ENCODE measurements at regions not wholly inside any gene's neighbourhood (a gene's known extent, or its start where the extent isn't known, plus 50 kb on each side); places are given as distances from the start of the nearest gene placed in this dataset.

DNA sequence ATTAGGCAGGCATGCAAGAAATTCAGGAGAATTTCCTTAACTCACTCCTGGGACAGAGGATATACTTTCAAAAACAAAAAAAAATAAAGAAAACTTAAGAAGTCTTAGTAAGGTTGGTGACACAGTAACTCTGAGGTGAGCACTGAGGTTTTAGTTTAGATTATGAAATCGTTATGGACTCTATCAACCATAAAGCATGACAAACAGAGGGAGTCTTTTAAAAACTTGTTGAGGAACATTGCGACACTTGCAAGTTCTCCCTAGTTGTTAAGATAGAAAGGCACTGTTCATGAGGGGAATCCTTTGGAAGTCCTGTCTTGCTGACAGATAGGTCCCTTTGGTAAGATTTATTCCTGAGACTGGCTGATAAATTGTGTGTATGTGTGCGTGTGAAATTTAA lies 194.3 kb upstream of the ERBB4 start:
- no peak for TF ChIP-seq POLR2AphosphoS5 (IDR thresholded peaks at IDR 0.05; ENCODE audit: low read depth)
- TF ChIP-seq, protein P1, sequence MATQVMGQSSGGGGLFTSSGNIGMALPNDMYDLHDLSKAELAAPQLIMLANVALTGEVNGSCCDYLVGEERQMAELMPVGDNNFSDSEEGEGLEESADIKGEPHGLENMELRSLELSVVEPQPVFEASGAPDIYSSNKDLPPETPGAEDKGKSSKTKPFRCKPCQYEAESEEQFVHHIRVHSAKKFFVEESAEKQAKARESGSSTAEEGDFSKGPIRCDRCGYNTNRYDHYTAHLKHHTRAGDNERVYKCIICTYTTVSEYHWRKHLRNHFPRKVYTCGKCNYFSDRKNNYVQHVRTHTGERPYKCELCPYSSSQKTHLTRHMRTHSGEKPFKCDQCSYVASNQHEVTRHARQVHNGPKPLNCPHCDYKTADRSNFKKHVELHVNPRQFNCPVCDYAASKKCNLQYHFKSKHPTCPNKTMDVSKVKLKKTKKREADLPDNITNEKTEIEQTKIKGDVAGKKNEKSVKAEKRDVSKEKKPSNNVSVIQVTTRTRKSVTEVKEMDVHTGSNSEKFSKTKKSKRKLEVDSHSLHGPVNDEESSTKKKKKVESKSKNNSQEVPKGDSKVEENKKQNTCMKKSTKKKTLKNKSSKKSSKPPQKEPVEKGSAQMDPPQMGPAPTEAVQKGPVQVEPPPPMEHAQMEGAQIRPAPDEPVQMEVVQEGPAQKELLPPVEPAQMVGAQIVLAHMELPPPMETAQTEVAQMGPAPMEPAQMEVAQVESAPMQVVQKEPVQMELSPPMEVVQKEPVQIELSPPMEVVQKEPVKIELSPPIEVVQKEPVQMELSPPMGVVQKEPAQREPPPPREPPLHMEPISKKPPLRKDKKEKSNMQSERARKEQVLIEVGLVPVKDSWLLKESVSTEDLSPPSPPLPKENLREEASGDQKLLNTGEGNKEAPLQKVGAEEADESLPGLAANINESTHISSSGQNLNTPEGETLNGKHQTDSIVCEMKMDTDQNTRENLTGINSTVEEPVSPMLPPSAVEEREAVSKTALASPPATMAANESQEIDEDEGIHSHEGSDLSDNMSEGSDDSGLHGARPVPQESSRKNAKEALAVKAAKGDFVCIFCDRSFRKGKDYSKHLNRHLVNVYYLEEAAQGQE (IDR thresholded peaks at IDR 0.05; ENCODE audit: unreplicated experiment), result no peak
- TF ChIP-seq CTCF (conservative IDR thresholded peaks at IDR 0.05; ENCODE audit: low read depth in 2 of 2), result no peak
- no peak for TF ChIP-seq EZH2 (IDR thresholded peaks at IDR 0.05; ENCODE audit: low read depth, unreplicated experiment)
- TF ChIP-seq JUNB (IDR thresholded peaks at IDR 0.05; ENCODE audit: unreplicated experiment), result no peak
- TF ChIP-seq EZH2phosphoT487 (IDR thresholded peaks at IDR 0.05; ENCODE audit: unreplicated experiment), result no peak
- no peak for TF ChIP-seq CREB1 (CRISPR knock-in tag; IDR thresholded peaks at IDR 0.05; ENCODE audit: low read depth)
- TF ChIP-seq ZNF331 (CRISPR knock-in tag; IDR thresholded peaks at IDR 0.05; ENCODE audit: low read depth), result no peak

All from GM23338 (cell line).